ENCODE measurements at regions not wholly inside any gene's neighbourhood (a gene's known extent, or its start where the extent isn't known, plus 50 kb on each side); places are given as distances from the start of the nearest gene placed in this dataset.

- TF ChIP-seq CTCF (conservative IDR thresholded peaks at IDR 0.05 in 1 of 2, IDR thresholded peaks at IDR 0.05 in 1 of 2; ENCODE audit: extremely low read depth in 1 of 2, insufficient read depth in 1 of 2, low read depth in 1 of 2, low read length in 2 of 2) (no peak), EZH2 (IDR thresholded peaks at IDR 0.05; ENCODE audit: borderline replicate concordance, low read length) (no peak)
Observed at GRCh38 chr13:106963151-106963550, 395.2 kb upstream of the ARGLU1 start.
